Caco-2 (cell line): ENCODE measurements at regions not wholly inside any gene's neighbourhood (a gene's known extent, or its start where the extent isn't known, plus 50 kb on each side); places are given as distances from the start of the nearest gene placed in this dataset.

Experiments
- BruUV-seq: library from RNA; stranded (reverse); fragments of 400-500 nt; replicated peaks from 2 replicates; lab custom pipeline; 2021; lab: Mats Ljungman, UMichigan
- CTCF ChIA-PET: fragments of 300-600 bp; sonication (Branson Sonifier 250); formaldehyde crosslinking; loops from one replicate; lab custom pipeline; 2022; ENCODE audit warnings: antibody characterized with exemption; lab: Charles Lee
- POLR2A ChIA-PET: fragments of 300-600 bp; sonication (Branson Sonifier 250); formaldehyde crosslinking; loops from one replicate; lab custom pipeline; 2022; ENCODE audit warnings: antibody characterized with exemption; lab: Charles Lee
- DNase-seq, 2 experiments: peaks; one replicate each; pipeline versions ENCODE4 v3.0.0 to v3.0.0-alpha.2; 2020 to 2022
- H3K27me3 ChIP-seq: replicated peaks from 2 replicates; pipeline ENCODE4 v1.6.0; 2011; ENCODE audit warnings: low read length; ENCODE audit not compliant: control insufficient read depth, insufficient read depth
- H3K36me3 ChIP-seq: 2 replicates; pipeline ENCODE4 v1.5.1; 2011; ENCODE audit warnings: low read length; ENCODE audit not compliant: control insufficient read depth, insufficient read depth
- H3K4me1 ChIP-seq: fragments of 250-450 bp; sonication (Bioruptor Pico); 2 replicates; pipeline ENCODE4 v1.5.1; 2020; ENCODE audit warnings: mild to moderate bottlenecking
- H3K4me3 ChIP-seq: 2 replicates; pipeline ENCODE4 v1.5.1; 2011; ENCODE audit warnings: low read depth, mild to moderate bottlenecking, control low read depth, low read length
- H3K9me3 ChIP-seq: fragments of 250-450 bp; sonication (Bioruptor Pico); 2 replicates; pipeline ENCODE4 v1.5.1; 2020; ENCODE audit warnings: mild to moderate bottlenecking, moderate library complexity
- H3K27ac Mint-ChIP-seq: one replicate; pipeline ENCODE4 v1.8.0; 2022; ENCODE audit warnings: mixed read lengths; ENCODE audit not compliant: unreplicated experiment
- H3K27me3 Mint-ChIP-seq: one replicate; pipeline ENCODE4 v1.8.0; 2022; ENCODE audit warnings: mixed read lengths; ENCODE audit not compliant: insufficient read depth, unreplicated experiment
- H3K36me3 Mint-ChIP-seq: one replicate; pipeline ENCODE4 v1.8.0; 2022; ENCODE audit warnings: mild to moderate bottlenecking, mixed read lengths; ENCODE audit not compliant: insufficient read depth, unreplicated experiment
- H3K4me1 Mint-ChIP-seq: one replicate; pipeline ENCODE4 v1.8.0; 2022; ENCODE audit warnings: low read depth, mixed read lengths; ENCODE audit not compliant: unreplicated experiment
- H3K4me3 Mint-ChIP-seq: one replicate; pipeline ENCODE4 v1.8.0; 2022; ENCODE audit warnings: mild to moderate bottlenecking, moderate library complexity, mixed read lengths; ENCODE audit not compliant: unreplicated experiment
- H3K9me3 Mint-ChIP-seq: one replicate; pipeline ENCODE4 v1.8.0; 2022; ENCODE audit warnings: mixed read lengths; ENCODE audit not compliant: unreplicated experiment
- intact Hi-C: fragments of 100-400 bp; cut with micrococcal nuclease; formaldehyde crosslinking; loops from one replicate; pipeline ENCODE4 v1.10.0; 2022; ENCODE audit not compliant: unreplicated experiment
- TF ChIP-seq, protein P1 (sequence below), 2 experiments: fragments of 200-600 bp in 1 of 2; IDR thresholded peaks; 1 replicate in 1 of 2; 2 replicates in 1 of 2; pipeline versions ENCODE4 v1.5.1 to v1.8.0; 2011 to 2022; ENCODE audit warnings: antibody characterized with exemption in 1 of 2, control low read depth in 1 of 2, inconsistent platforms in 1 of 2, low read depth in 1 of 2, low read length in 1 of 2, mild to moderate bottlenecking in 1 of 2, moderate library complexity in 1 of 2; ENCODE audit not compliant: insufficient read depth in 1 of 2, severe bottlenecking in 1 of 2, unreplicated experiment in 1 of 2

- H3K27ac Mint-ChIP-seq = no peak overlapping the region
- H3K4me1 Mint-ChIP-seq = no peaks in the 10 kb centered on the region
- intact Hi-C loops = no loop called here
These were observed 411.2 kb upstream of the IRX4 start for GRCh38 chr5:2293906-2294305.

DNA sequence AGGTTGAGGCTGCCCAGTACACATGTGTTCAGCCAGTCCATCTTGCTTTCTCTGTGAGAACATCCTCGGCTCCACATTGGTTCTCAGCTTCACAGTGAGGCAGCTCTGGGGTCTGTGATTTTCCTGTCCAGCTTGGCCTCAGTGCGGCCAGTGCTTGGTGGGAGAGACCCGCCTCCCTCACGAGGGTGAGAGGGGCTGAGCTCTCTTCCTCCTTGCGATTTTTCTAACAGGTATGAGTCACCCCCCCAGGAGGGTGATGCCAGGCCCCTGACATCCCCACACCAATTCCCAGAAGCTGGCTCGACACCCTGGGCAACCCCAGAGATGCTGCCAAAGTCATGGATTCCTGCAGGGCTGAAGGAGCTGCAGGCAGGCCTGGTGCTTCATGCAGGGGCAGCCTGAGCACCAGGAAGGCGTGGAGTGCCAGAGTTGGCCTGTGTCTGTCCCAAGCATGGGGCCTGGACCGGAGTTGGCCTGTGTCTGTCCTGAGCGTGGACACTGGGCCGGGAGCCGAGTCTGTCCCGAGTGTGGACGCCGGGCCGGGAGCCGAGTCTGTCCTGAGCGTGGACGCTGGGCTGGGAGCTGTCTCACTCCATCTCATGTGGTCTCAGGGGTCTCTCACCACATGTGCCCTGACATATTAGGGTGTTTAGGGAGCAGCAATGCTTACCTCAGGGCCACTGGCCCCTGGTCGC is 408.6 kb upstream of the IRX4 start:
- H3K27me3 ChIP-seq = no peaks in the 10 kb centered on the region; the same call in 1 of the 2 replicates
- ChIA-PET POLR2A (no interaction called here), CTCF (no interaction called here)
- no peaks in the 10 kb centered on the region for H3K4me1 Mint-ChIP-seq
- peaks cover 4% of the 10 kb centered on the region for H3K36me3 Mint-ChIP-seq
- intact Hi-C loops = no loop called here
- no peak overlapping the region for H3K4me3 ChIP-seq
- H3K9me3 Mint-ChIP-seq = peaks cover 9% of the 10 kb centered on the region
- H3K4me1 ChIP-seq = no peaks in the 10 kb centered on the region
- BruUV-seq = no TSS peak
- TF ChIP-seq, protein P1, sequence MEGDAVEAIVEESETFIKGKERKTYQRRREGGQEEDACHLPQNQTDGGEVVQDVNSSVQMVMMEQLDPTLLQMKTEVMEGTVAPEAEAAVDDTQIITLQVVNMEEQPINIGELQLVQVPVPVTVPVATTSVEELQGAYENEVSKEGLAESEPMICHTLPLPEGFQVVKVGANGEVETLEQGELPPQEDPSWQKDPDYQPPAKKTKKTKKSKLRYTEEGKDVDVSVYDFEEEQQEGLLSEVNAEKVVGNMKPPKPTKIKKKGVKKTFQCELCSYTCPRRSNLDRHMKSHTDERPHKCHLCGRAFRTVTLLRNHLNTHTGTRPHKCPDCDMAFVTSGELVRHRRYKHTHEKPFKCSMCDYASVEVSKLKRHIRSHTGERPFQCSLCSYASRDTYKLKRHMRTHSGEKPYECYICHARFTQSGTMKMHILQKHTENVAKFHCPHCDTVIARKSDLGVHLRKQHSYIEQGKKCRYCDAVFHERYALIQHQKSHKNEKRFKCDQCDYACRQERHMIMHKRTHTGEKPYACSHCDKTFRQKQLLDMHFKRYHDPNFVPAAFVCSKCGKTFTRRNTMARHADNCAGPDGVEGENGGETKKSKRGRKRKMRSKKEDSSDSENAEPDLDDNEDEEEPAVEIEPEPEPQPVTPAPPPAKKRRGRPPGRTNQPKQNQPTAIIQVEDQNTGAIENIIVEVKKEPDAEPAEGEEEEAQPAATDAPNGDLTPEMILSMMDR (IDR thresholded peaks at IDR 0.05; ENCODE audit: insufficient read depth in 1 of 2, low read depth in 1 of 2, low read length in 1 of 2, severe bottlenecking in 1 of 2, unreplicated experiment in 1 of 2) = no peak
- no peak overlapping the region for H3K27ac Mint-ChIP-seq
- DNase-seq = no peak
- H3K27me3 Mint-ChIP-seq = peaks cover 13% of the 10 kb centered on the region
- H3K36me3 ChIP-seq = no peaks in the 10 kb centered on the region
- H3K4me3 Mint-ChIP-seq = no peak overlapping the region
- no peaks in the 10 kb centered on the region for H3K9me3 ChIP-seq

More at GRCh38 chr5:2293906-2294305, 411.2 kb upstream of the IRX4 start:
- no peak for DNase-seq
- no peaks in the 10 kb centered on the region for H3K36me3 ChIP-seq
- H3K9me3 ChIP-seq = no peaks in the 10 kb centered on the region
- H3K4me1 ChIP-seq = no peaks in the 10 kb centered on the region
- Mint-ChIP-seq H3K27me3 (peaks cover 12% of the 10 kb centered on the region), H3K36me3 (peaks cover 4% of the 10 kb centered on the region), H3K4me3 (no peak overlapping the region), H3K9me3 (peaks cover 9% of the 10 kb centered on the region)
- TF ChIP-seq, protein P1 (IDR thresholded peaks at IDR 0.05; ENCODE audit: insufficient read depth in 1 of 2, low read depth in 1 of 2, low read length in 1 of 2, severe bottlenecking in 1 of 2, unreplicated experiment in 1 of 2) = no peak
- no peak overlapping the region for H3K4me3 ChIP-seq
- ChIA-PET CTCF (no interaction called here), POLR2A (no interaction called here)
- BruUV-seq = no TSS peak
- no peaks in the 10 kb centered on the region; the same call in 1 of the 2 replicates for H3K27me3 ChIP-seq

DNA sequence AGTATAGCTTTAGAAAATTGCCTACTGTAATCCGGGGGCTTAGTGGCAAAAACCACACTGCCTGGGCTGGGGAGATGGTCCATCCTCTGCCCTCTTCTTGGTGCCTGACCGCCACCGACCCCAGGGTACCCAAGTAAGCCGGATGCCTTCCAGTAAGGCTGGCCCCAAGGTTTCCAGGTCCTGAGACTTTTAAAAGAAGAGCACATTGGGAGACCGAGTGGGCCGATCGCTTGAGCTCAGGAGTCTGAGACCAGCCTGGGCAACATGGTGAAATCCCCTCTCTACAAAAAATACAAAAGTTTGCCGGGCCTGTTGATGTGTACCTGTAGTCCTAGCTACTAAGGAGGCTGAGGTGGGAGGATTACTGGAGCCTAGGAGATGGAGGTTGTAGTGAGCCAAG is 406.7 kb upstream of the IRX4 start:
- intact Hi-C loops = no loop called here
- ChIA-PET POLR2A (no interaction called here), CTCF (no interaction called here)
- Histone ChIP-seq H3K4me3 (no peak overlapping the region), H3K4me1 (no peaks in the 10 kb centered on the region), H3K36me3 (no peaks in the 10 kb centered on the region), H3K9me3 (no peaks in the 10 kb centered on the region), H3K27me3 (no peaks in the 10 kb centered on the region; the same call in 1 of the 2 replicates)
- DNase-seq = no peak
- Mint-ChIP-seq H3K27me3 (peaks cover 13% of the 10 kb centered on the region), H3K4me3 (no peak overlapping the region), H3K36me3 (peaks cover 4% of the 10 kb centered on the region), H3K27ac (no peak overlapping the region), H3K9me3 (peaks cover 9% of the 10 kb centered on the region), H3K4me1 (no peaks in the 10 kb centered on the region)
- no TSS peak for BruUV-seq
- TF ChIP-seq, protein P1 (IDR thresholded peaks at IDR 0.05; ENCODE audit: insufficient read depth in 1 of 2, low read depth in 1 of 2, low read length in 1 of 2, severe bottlenecking in 1 of 2, unreplicated experiment in 1 of 2) = no peak
